GM21381 (cell line): ENCODE measurements at regions not wholly inside any gene's neighbourhood (a gene's known extent, or its start where the extent isn't known, plus 50 kb on each side); places are given as distances from the start of the nearest gene placed in this dataset.
A peak's percentile ranks its signal among the peaks of the same experiment; 100 is the strongest.
"Not testable (repeated sequence)": the region's sequence is repeated elsewhere in the genome, so short reads cannot be mapped to it uniquely, and the experiment has no call there.

Experiments
- ATAC-seq: cut with Tn5 transposase; IDR thresholded peaks from one replicate; pipeline ENCODE4 v1.9.1; 2021; ENCODE audit warnings: mild to moderate bottlenecking, moderate library complexity; ENCODE audit not compliant: unreplicated experiment

GRCh38 chr3:195669310-195669709 is 51.5 kb upstream of the MUC20 start:
- not testable (repeated sequence) for ATAC-seq

- ATAC-seq: not testable (repeated sequence)
Measured at GRCh38 chr3:195668131-195668766, 52.5 kb upstream of the MUC20 start.

- not testable (repeated sequence) for ATAC-seq
Measured at GRCh38 chr3:195665311-195665710, 55.5 kb upstream of the MUC20 start.

GRCh38 chr3:195664131-195664530 is 56.6 kb upstream of the MUC20 start:
- not testable (repeated sequence) for ATAC-seq

- not testable (repeated sequence) for ATAC-seq
Measured at GRCh38 chr3:195659136-195659533, 61.6 kb upstream of the MUC20 start.

- peak; percentile 42 for ATAC-seq
Measured at GRCh38 chr3:195658381-195659135, 62.2 kb upstream of the MUC20 start.

- peak; percentile 83 for ATAC-seq
Measured at GRCh38 chr3:195657475-195658372, 63.1 kb upstream of the MUC20 start.

- ATAC-seq: not testable (repeated sequence)
Measured at GRCh38 chr3:195656091-195656490, 64.7 kb upstream of the MUC20 start.

- not testable (repeated sequence) for ATAC-seq
Measured at GRCh38 chr3:195654746-195655145, 66.0 kb upstream of the MUC20 start.

- ATAC-seq: not testable (repeated sequence)
Measured at GRCh38 chr3:195654138-195654537, 66.6 kb upstream of the MUC20 start.

- ATAC-seq: not testable (repeated sequence)
Measured at GRCh38 chr3:195653641-195654040, 67.1 kb upstream of the MUC20 start.

GRCh38 chr3:195647912-195648702 is 64.4 kb upstream of the APOD start:
- ATAC-seq: not testable (repeated sequence)

GRCh38 chr3:195645872-195646271 is 62.1 kb upstream of the APOD start:
- not testable (repeated sequence) for ATAC-seq

- ATAC-seq: not testable (repeated sequence)
Measured at GRCh38 chr3:195643245-195643644, 59.5 kb upstream of the APOD start.

- ATAC-seq: not testable (repeated sequence)
Measured at GRCh38 chr3:195642311-195642710, 58.6 kb upstream of the APOD start.

GRCh38 chr3:195638456-195638855 is 54.7 kb upstream of the APOD start:
- ATAC-seq: not testable (repeated sequence)

- not testable (repeated sequence) for ATAC-seq
Measured at GRCh38 chr3:195637473-195638233, 53.9 kb upstream of the APOD start.

GRCh38 chr3:195637011-195637410 is 53.3 kb upstream of the APOD start:
- ATAC-seq: not testable (repeated sequence)

- ATAC-seq: not testable (repeated sequence)
Measured at GRCh38 chr3:195635898-195636685, 52.4 kb upstream of the APOD start.
